ENCODE measurements at regions not wholly inside any gene's neighbourhood (a gene's known extent, or its start where the extent isn't known, plus 50 kb on each side); places are given as distances from the start of the nearest gene placed in this dataset.

- peaks cover 5 to 12% of the 10 kb centered on the region in 2 donors for H3K9me3 Mint-ChIP-seq
- no peak for DNase-seq (ENCODE audit: low spot score in 2 of 2)
- H3K27ac Mint-ChIP-seq, result no peak overlapping the region
- no peak for ATAC-seq
- peaks cover 0 to 6% of the 10 kb centered on the region in 2 donors for H3K36me3 Mint-ChIP-seq
These were observed 1788.0 kb upstream of the NUDT12 start for GRCh38 chr5:105350486-105351140.

GRCh38 chr5:105331558-105331957, 1769.0 kb upstream of the NUDT12 start:
- Mint-ChIP-seq H3K9me3 (peaks cover 10 to 11% of the 10 kb centered on the region in 2 donors), H3K36me3 (no peaks in the 10 kb centered on the region), H3K27ac (no peak overlapping the region)
- DNase-seq (ENCODE audit: low spot score in 2 of 2), result no peak
- ATAC-seq, result no peak

- DNase-seq (ENCODE audit: low spot score in 2 of 2) (no peak), ATAC-seq (no peak)
- Mint-ChIP-seq H3K9me3 (peaks cover 4 to 11% of the 10 kb centered on the region in 2 donors), H3K27ac (no peak overlapping the region), H3K36me3 (no peaks in the 10 kb centered on the region)
These were observed 1767.6 kb upstream of the NUDT12 start for GRCh38 chr5:105330185-105330584.

- Mint-ChIP-seq H3K9me3 (peaks cover 9 to 11% of the 10 kb centered on the region in 2 donors), H3K27ac (no peak overlapping the region), H3K36me3 (no peaks in the 10 kb centered on the region)
- no peak for DNase-seq (ENCODE audit: low spot score in 2 of 2)
- no peak for ATAC-seq
These were observed 1742.3 kb upstream of the NUDT12 start for GRCh38 chr5:105304859-105305258.

- no peaks in the 10 kb centered on the region for H3K36me3 Mint-ChIP-seq
- no peak for DNase-seq (ENCODE audit: low spot score in 2 of 2)
- ATAC-seq, result no peak
- H3K27ac Mint-ChIP-seq, result no peak overlapping the region
- peaks cover 7 to 23% of the 10 kb centered on the region in 2 donors for H3K9me3 Mint-ChIP-seq
These were observed 1726.4 kb upstream of the NUDT12 start for GRCh38 chr5:105288946-105289345.

GRCh38 chr5:105283134-105283533, 1720.5 kb upstream of the NUDT12 start:
- Mint-ChIP-seq H3K27ac (no peak overlapping the region), H3K36me3 (no peaks in the 10 kb centered on the region), H3K9me3 (peaks cover 7 to 13% of the 10 kb centered on the region in 2 donors)
- DNase-seq (ENCODE audit: low spot score in 2 of 2) (no peak), ATAC-seq (no peak)

GRCh38 chr5:105274079-105274478, 1711.5 kb upstream of the NUDT12 start:
- DNase-seq (ENCODE audit: low spot score in 2 of 2), result no peak
- Mint-ChIP-seq H3K9me3 (peaks cover 6 to 9% of the 10 kb centered on the region in 2 donors), H3K27ac (no peak overlapping the region), H3K36me3 (no peaks in the 10 kb centered on the region)
- ATAC-seq, result no peak

GRCh38 chr5:105263515-105263914, 1700.9 kb upstream of the NUDT12 start:
- no peak overlapping the region for H3K27ac Mint-ChIP-seq
- peaks cover 0 to 5% of the 10 kb centered on the region in 2 donors for H3K36me3 Mint-ChIP-seq
- DNase-seq (ENCODE audit: low spot score in 2 of 2) (no peak), ATAC-seq (no peak)
- peaks cover 27 to 34% of the 10 kb centered on the region in 2 donors for H3K9me3 Mint-ChIP-seq

GRCh38 chr5:105259581-105260217, 1697.1 kb upstream of the NUDT12 start:
- H3K36me3 Mint-ChIP-seq, result peaks cover 0 to 5% of the 10 kb centered on the region in 2 donors
- H3K27ac Mint-ChIP-seq, result no peak overlapping the region
- peaks cover 22 to 30% of the 10 kb centered on the region in 2 donors for H3K9me3 Mint-ChIP-seq
- no peak for DNase-seq (ENCODE audit: low spot score in 2 of 2)
- no peak for ATAC-seq

- H3K9me3 Mint-ChIP-seq, result peaks cover 0 to 3% of the 10 kb centered on the region in 2 donors
- H3K36me3 Mint-ChIP-seq, result no peaks in the 10 kb centered on the region
- DNase-seq (ENCODE audit: low spot score in 2 of 2) (no peak), ATAC-seq (no peak)
- no peak overlapping the region for H3K27ac Mint-ChIP-seq
These were observed 1676.0 kb upstream of the NUDT12 start for GRCh38 chr5:105238561-105238960.

- Mint-ChIP-seq H3K36me3 (no peaks in the 10 kb centered on the region), H3K9me3 (peaks cover 6 to 9% of the 10 kb centered on the region in 2 donors), H3K27ac (no peak overlapping the region)
- DNase-seq (ENCODE audit: low spot score in 2 of 2) (no peak), ATAC-seq (no peak)
These were observed 1668.0 kb upstream of the NUDT12 start for GRCh38 chr5:105230516-105231157.

GRCh38 chr5:105218018-105218417, 1655.4 kb upstream of the NUDT12 start:
- H3K9me3 Mint-ChIP-seq, result peaks cover 7 to 17% of the 10 kb centered on the region in 2 donors
- ATAC-seq, result no peak

GRCh38 chr5:105213078-105213477, 1650.5 kb upstream of the NUDT12 start:
- no peak for ATAC-seq
- no peak overlapping the region for H3K27ac Mint-ChIP-seq
- H3K9me3 Mint-ChIP-seq, result peaks cover 14 to 28% of the 10 kb centered on the region in 2 donors
- DNase-seq (ENCODE audit: low spot score in 2 of 2), result no peak
- H3K36me3 Mint-ChIP-seq, result no peaks in the 10 kb centered on the region

More at GRCh38 chr5:105218018-105218417, 1655.4 kb upstream of the NUDT12 start:
- DNase-seq (ENCODE audit: low spot score in 2 of 2), result no peak
- Mint-ChIP-seq H3K36me3 (no peaks in the 10 kb centered on the region), H3K27ac (no peak overlapping the region)

GRCh38 chr5:105207066-105207465, 1644.5 kb upstream of the NUDT12 start:
- Mint-ChIP-seq H3K27ac (no peak overlapping the region), H3K9me3 (peaks cover 5 to 19% of the 10 kb centered on the region in 2 donors), H3K36me3 (no peaks in the 10 kb centered on the region)
- no peak for DNase-seq (ENCODE audit: low spot score in 2 of 2)
- ATAC-seq, result no peak

GRCh38 chr5:105197531-105197930, 1634.9 kb upstream of the NUDT12 start:
- no peak for ATAC-seq
- Mint-ChIP-seq H3K36me3 (peaks cover 0 to 6% of the 10 kb centered on the region in 2 donors), H3K27ac (no peak overlapping the region), H3K9me3 (peaks cover 19 to 20% of the 10 kb centered on the region in 2 donors)
- no peak for DNase-seq (ENCODE audit: low spot score in 2 of 2)

GRCh38 chr5:105195765-105196164, 1633.2 kb upstream of the NUDT12 start:
- Mint-ChIP-seq H3K36me3 (peaks cover 0 to 6% of the 10 kb centered on the region in 2 donors), H3K9me3 (peaks cover 13 to 16% of the 10 kb centered on the region in 2 donors), H3K27ac (no peak overlapping the region)
- no peak for ATAC-seq
- no peak for DNase-seq (ENCODE audit: low spot score in 2 of 2)

- DNase-seq (ENCODE audit: low spot score in 2 of 2) (no peak), ATAC-seq (no peak)
- Mint-ChIP-seq H3K27ac (no peak overlapping the region), H3K9me3 (peaks cover 14 to 15% of the 10 kb centered on the region in 2 donors), H3K36me3 (no peaks in the 10 kb centered on the region)
These were observed 1610.3 kb upstream of the NUDT12 start for GRCh38 chr5:105172918-105173317.

Measured in activated naive CD4-positive, alpha-beta T cell treated with anti-CD3 and anti-CD28 coated beads, Interleukin-2, amount 50 U/mL, for 72 hours (primary cell).